GM12873 (cell line): ENCODE measurements at regions not wholly inside any gene's neighbourhood (a gene's known extent, or its start where the extent isn't known, plus 50 kb on each side); places are given as distances from the start of the nearest gene placed in this dataset.

Experiments used
- TF ChIP-seq, protein P1 (sequence below): IDR thresholded peaks from 2 replicates; pipeline ENCODE4 v1.5.1; 2012; ENCODE audit warnings: low read depth, mild to moderate bottlenecking, moderate library complexity, low read length, control low read depth; ENCODE audit not compliant: insufficient read depth; ENCODE audit errors: missing control alignments

DNA sequence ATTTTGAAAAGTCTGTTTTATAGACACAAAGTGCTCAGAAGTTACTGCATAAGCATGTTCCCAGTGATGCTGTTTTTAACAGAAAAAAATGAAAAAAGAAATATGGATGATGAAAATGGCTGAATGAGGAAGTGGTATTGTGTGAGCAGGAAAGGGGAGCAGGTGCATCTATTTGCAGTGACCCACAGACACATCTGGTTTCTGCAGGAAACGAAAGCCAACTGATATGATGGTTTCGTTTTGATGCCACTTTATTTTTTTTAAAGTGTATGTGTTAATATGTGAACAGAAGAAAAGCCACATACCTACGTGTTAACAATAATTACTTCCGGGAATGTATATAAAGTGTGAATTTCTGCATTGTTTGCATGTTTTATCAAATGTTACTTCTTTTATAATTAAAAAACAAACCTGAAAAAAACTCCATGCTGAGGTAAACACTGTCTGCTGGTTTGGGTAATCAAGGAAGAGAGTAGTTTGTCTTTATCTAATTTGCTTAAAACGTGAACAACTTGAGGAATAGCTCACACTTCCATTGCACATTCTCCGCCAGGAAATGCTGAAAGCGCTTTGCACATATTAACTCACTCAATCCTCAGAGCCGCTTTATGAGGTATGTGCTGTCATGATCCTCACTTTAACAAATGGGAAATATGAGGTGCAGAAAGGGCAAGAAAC lies 1335.9 kb downstream of the TBC1D22A start:
- TF ChIP-seq, protein P1, sequence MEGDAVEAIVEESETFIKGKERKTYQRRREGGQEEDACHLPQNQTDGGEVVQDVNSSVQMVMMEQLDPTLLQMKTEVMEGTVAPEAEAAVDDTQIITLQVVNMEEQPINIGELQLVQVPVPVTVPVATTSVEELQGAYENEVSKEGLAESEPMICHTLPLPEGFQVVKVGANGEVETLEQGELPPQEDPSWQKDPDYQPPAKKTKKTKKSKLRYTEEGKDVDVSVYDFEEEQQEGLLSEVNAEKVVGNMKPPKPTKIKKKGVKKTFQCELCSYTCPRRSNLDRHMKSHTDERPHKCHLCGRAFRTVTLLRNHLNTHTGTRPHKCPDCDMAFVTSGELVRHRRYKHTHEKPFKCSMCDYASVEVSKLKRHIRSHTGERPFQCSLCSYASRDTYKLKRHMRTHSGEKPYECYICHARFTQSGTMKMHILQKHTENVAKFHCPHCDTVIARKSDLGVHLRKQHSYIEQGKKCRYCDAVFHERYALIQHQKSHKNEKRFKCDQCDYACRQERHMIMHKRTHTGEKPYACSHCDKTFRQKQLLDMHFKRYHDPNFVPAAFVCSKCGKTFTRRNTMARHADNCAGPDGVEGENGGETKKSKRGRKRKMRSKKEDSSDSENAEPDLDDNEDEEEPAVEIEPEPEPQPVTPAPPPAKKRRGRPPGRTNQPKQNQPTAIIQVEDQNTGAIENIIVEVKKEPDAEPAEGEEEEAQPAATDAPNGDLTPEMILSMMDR, result no peak

DNA sequence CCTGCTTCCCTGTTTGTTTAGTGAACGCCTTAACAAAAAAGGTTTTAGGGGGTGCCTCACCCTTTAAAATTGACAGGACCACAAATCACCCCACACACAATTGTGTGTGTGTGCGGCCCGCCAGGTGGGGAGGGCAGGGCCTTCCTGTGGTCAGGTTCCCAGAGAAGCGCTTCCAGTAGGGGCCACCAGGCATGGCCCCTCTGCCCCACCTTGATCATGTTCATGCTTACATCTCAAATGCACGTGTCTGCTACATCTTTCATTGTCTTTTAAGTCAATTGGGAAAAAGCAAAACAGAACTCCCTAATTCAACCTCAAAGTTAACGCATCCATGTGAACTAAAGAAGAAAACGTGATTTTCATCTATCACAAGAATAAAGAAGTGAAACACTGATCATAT lies 1335.3 kb downstream of the TBC1D22A start:
- TF ChIP-seq, protein P1, result no peak

DNA sequence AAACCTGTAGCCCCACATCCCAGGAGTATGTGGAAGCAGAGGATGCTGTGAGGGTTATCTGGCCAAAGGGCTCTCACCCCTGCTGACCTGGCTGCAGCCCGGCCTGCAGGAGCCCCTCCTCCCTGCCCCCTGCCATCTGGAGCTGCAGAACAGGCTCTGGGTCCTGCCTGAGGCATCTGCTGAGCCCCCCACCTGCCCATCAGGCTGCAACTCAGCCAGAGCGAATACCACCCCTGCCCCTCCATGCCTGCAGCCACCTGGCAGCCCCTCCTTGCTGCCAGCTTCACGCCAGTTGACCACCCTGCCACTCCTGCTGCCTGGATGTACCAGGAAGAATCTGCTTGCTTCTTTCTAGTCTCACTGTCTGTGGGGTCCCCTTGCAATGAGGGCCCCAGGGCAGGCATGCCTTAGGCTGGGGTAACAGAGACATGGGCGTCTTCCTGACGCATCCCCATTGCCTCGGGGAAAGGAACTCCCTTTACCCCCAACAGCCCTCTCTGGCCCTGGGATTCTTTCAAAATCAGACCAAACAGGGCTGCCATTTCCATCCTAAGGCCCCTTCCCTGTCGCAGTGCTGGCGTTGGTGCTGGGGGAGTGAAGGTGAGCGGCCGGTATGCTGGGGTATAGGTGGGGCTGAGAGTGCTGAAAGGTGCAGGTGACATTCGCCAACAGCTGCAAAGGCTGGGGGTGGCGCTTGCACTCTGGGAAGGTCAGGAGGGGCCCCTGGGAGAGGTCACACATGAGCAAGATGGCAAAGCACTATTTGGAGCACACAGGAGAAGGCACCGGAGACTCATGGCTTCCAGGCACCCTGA lies 1334.6 kb downstream of the TBC1D22A start:
- TF ChIP-seq, protein P1, result no peak

DNA sequence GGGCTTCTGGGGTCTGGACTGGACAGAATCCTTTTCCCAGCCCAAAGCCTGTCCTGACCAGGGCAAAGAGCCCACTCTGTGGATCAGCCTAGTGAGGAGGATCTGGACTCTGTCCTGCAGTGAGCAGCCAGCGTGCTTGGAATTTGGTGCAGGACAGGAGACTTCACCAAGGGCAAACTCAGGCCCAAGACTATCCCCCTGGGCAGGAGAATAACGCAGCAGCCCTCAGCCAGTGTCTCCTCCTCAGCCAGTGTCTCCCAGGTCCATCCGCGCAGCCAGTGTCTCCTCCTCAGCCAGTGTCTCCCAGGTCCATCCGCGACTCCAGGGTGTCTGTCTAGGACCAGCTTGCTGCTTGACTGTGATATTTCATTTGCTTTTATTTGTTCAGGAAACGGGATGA lies 1334.0 kb downstream of the TBC1D22A start:
- TF ChIP-seq, protein P1, result no peak

DNA sequence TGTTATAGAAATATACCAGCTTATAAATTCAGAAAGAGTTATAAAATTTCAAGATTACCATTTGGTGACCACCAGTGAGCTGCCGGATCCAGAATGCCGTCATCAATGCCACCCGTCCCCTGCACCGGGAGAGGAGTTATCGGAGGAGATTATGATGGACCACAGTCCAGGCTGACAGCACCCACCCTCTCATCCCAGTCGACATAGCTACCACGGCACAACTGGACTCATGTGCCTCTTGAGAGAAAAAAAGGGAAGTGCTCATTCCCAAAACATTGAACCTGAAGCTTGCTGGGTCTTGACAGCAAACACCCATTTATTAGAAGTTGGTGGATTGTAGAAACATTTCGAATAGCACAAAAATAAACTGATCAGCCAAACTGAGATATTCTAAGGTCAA lies 1331.5 kb downstream of the TBC1D22A start:
- TF ChIP-seq, protein P1, result no peak

DNA sequence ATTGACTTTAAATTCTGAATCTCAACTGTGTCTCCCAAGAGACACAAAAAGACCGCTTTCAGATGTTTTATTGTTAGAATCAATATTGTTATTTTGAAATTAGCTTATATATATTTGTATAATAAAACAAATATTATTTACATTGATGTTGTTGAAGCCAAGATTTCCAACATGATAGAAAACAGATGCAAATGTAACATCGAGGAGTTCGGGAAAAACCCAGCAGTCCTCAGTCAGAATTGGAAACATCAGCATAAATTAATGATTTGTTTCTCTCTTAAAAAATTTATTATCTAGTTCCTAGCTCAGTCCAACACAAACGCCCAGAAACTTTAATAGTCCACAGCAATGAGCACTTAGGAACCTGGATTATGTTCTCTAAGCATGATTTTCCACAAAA lies 1330.4 kb downstream of the TBC1D22A start:
- TF ChIP-seq, protein P1, result no peak

DNA sequence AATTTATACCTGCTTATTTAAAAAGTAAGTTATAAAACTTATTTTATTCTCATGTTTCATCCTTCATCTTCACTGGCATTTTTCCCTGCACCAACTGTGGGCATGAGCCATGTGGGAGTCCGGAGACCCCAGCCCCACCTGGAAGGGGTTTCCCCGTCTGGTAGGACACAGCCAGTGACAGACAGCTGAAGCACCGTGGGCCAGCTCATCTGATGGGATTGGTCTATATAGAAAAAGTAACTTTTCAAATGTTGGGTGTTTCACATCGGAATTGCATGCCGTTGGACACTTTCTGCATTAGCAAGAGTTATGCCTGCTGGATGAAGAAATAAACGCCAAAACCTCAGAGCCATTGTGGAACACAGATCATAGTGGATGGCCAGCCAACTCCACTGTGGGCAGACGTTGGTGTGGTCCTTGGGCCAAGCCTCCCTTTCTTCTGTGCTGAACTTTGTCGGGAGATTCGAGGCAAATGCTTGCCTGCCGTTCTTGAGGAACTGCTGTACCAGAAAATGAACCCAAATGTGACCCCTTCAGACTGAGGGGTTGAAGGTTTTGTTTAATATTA lies 1329.3 kb downstream of the TBC1D22A start:
- TF ChIP-seq, protein P1, result no peak
